Choroid plexus epithelial cell (primary cell): ENCODE measurements at regions not wholly inside any gene's neighbourhood (a gene's known extent, or its start where the extent isn't known, plus 50 kb on each side); places are given as distances from the start of the nearest gene placed in this dataset.
A peak's percentile ranks its signal among the peaks of the same experiment; 100 is the strongest.

Experiments
- DNase-seq: peaks from one replicate; pipeline ENCODE4 v3.0.0-alpha.2; 2010; ENCODE audit warnings: low read depth
- H3K4me3 ChIP-seq: 2 replicates; pipeline ENCODE4 v1.5.1; 2011; ENCODE audit warnings: low read depth, mild to moderate bottlenecking, control low read depth, low read length, moderate library complexity
- TF ChIP-seq, protein P1 (sequence below): conservative IDR thresholded peaks from 2 replicates; pipeline ENCODE4 v1.5.1; 2011; ENCODE audit warnings: low read depth, mild to moderate bottlenecking, control low read depth, inconsistent platforms, low read length, moderate library complexity

DNA sequence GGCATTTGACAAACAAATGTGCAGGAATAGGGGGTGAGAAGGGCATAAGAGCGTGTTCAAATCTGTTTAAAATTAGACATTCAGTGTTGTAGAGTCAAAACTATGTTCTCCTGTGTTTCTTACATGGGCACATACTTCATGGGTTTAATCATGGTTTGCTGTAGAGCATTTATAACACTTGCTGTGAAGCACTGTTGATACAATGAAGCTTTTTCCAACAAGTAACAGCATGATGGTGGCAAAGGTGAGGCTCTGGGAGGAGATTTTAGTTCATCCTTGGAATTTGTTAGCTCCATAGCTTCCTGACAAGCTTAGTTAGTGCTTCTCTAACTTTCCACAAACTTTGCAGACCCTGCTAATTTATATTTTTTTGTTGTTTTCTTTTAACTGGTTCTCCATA is 900.7 kb downstream of the TFAP2A start:
- peak; percentile 33 for DNase-seq
- TF ChIP-seq, protein P1, sequence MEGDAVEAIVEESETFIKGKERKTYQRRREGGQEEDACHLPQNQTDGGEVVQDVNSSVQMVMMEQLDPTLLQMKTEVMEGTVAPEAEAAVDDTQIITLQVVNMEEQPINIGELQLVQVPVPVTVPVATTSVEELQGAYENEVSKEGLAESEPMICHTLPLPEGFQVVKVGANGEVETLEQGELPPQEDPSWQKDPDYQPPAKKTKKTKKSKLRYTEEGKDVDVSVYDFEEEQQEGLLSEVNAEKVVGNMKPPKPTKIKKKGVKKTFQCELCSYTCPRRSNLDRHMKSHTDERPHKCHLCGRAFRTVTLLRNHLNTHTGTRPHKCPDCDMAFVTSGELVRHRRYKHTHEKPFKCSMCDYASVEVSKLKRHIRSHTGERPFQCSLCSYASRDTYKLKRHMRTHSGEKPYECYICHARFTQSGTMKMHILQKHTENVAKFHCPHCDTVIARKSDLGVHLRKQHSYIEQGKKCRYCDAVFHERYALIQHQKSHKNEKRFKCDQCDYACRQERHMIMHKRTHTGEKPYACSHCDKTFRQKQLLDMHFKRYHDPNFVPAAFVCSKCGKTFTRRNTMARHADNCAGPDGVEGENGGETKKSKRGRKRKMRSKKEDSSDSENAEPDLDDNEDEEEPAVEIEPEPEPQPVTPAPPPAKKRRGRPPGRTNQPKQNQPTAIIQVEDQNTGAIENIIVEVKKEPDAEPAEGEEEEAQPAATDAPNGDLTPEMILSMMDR = no peak
- H3K4me3 ChIP-seq = no peak overlapping the region

DNA sequence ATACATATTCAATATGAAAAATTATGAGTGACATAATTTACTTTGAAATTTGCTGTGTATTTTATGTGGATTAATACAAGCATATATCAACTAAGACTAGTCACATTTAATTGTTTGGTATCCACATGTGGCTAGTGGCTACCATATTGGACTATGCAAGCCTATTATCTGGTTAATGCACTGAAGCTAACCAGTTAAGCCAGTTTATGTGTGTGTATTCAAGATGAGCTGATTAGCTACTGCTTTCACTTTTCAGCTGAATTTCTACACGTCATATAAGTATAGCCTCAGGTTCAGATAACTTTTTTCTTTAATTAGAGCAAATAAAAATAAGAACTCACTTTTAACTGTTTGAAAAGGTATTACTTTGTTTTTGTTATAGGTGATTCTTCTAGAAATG is 903.7 kb downstream of the TFAP2A start:
- TF ChIP-seq, protein P1 = no peak
- DNase-seq = no peak
- no peak overlapping the region for H3K4me3 ChIP-seq

DNA sequence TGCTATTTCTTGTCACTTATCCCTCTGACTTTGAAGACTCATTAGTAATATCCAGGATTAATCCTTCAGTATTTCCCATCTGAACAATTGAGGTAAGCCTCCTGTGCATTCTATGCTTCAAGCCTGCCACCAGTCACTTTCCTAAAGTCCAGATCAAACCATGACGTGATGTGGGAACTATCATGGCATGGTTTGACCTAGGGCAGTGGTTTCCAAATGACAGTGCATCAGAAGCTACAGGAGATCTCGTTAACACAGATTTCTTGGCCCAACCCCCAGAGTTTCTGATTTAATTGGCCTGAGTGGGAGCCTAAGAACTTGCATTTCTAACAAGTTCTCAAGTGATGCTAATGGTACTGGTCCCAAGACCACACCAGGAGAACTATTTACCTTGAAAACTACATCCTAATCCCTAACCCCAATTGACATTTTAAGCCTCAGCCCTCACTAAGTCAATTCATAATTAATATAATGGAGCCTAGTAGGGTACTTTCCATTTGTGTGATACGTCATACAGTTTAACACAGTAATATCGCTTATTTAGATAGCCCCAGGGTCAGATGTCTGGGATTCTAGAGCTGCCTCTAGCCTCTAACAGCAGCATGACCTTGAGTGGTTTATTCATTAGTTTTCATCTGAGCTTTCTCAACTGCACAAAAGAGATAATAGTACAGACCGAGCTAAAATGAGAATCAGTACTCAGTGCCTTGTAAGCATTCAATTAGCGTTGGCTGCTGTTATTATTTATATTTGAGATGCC is 907.6 kb downstream of the TFAP2A start:
- no peak overlapping the region for H3K4me3 ChIP-seq
- DNase-seq = no peak
- TF ChIP-seq, protein P1 = no peak

DNA sequence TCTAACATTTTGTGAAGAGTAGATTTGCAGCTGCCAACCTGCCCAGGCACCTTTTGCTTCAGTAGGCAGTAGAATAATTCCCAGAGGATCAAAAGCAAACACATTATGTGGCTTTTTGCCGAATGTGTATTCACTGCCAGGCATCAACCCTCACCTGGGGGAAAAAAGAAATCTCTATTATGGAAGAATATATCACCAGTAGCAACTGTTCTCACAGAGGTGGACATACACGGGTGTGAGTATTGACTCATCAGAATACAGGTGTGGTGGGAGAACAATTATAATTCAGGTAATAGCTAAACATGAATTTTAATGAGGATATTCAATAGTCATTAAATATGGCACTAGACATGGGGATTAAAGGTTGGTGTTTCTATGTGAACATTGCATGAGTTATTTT is 910.7 kb downstream of the TFAP2A start:
- no peak for DNase-seq
- no peak overlapping the region for H3K4me3 ChIP-seq
- TF ChIP-seq, protein P1 = no peak

DNA sequence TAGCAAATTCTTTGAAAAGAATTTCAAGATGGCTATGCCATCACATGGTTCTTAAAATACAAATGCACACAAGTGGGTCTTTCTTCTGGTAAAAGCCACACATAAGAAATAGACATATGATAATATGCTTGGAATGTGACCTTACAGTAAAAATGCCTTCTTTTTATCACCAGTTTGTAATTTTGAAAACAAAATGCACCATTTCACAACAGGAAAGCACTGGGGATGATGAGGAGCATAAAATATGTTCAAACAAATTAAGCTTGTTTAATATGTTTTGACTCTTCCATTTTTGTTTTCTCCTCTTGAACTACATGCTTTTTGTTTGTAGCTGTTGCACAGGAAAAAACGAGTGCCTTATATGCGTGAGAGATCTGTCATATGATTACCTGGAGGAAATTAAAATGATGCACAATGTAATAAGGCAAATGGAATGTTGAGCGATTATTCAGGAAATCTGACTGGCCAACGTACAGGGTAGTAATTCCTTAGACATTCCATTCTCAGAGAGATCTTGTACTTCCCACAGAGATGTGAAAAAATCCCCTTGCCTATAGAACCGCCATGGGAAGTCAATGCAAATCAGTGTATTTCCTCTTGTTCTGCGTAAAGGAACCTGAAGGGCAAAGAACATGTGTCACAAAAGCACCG is 911.6 kb downstream of the TFAP2A start:
- DNase-seq = peak; percentile 96
- H3K4me3 ChIP-seq = no peak overlapping the region
- TF ChIP-seq, protein P1 = no peak

DNA sequence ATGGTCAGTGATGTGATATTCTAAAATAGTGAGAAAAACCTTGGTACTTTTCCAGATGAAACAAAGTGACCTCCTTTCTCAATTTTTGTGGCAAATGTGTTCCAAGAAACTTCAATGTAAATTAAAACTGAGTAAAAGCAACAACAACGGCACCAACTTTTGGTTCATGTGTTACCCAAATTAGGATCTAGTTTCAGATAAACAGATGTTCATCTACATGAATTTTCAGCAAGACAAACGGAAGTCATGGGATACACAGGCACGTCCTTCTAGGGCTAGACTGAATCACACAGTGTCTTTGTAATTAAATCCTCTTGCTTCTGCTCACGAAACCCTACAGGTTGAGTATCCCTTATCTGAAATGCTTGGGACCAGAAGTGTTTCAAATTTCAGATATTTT is 915.2 kb downstream of the TFAP2A start:
- TF ChIP-seq, protein P1 = no peak
- no peak overlapping the region for H3K4me3 ChIP-seq
- DNase-seq = peak; percentile 38

DNA sequence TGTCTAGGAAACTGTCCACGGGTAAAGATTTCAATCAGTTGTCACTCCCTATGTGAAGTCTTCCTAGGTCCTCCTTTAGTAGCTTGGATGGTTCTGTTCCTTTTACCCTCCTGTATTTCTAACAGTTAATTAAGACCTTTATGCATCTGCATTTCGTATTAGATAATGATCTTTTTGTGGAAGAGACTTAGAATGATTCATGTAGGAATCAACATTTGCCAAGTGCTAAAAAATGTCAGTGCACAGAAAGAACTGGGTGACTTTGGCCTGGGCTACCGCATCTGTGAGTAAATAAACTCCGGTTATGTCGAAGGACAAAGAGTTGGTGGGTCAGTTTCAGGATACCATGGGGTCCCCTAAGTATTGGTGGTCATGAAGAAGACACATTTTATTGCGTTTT is 918.0 kb downstream of the TFAP2A start:
- TF ChIP-seq, protein P1 = no peak
- no peak for DNase-seq
- no peak overlapping the region for H3K4me3 ChIP-seq
